GM19043 (cell line): ENCODE measurements at regions not wholly inside any gene's neighbourhood (a gene's known extent, or its start where the extent isn't known, plus 50 kb on each side); places are given as distances from the start of the nearest gene placed in this dataset.
"Not testable (repeated sequence)": the region's sequence is repeated elsewhere in the genome, so short reads cannot be mapped to it uniquely, and the experiment has no call there.

Experiments used
- ATAC-seq: cut with Tn5 transposase; IDR thresholded peaks from one replicate; pipeline ENCODE4 v1.9.1; 2021; ENCODE audit warnings: low read depth; ENCODE audit not compliant: unreplicated experiment

GRCh38 chr17:31750578-31750977 is 108.5 kb downstream of the COPRS start:
- no peak for ATAC-seq

- no peak for ATAC-seq
Measured at GRCh38 chr17:31748881-31749280, 110.2 kb downstream of the COPRS start.

GRCh38 chr17:31746884-31747495 is 112.1 kb downstream of the COPRS start:
- ATAC-seq: no peak

- ATAC-seq: no peak
Measured at GRCh38 chr17:31745964-31746600, 113.0 kb downstream of the COPRS start.

- no peak for ATAC-seq
Measured at GRCh38 chr17:31744511-31744951, 114.5 kb downstream of the COPRS start.

GRCh38 chr17:31743797-31744196 is 115.2 kb downstream of the COPRS start:
- no peak for ATAC-seq

- ATAC-seq: no peak
Measured at GRCh38 chr17:31741371-31741770, 117.7 kb downstream of the COPRS start.

GRCh38 chr17:31740611-31741082 is 118.4 kb downstream of the COPRS start:
- ATAC-seq: no peak

GRCh38 chr17:31738996-31739699 is 119.9 kb downstream of the COPRS start:
- no peak for ATAC-seq

- ATAC-seq: no peak
Measured at GRCh38 chr17:31738488-31738887, 120.6 kb downstream of the COPRS start.

- ATAC-seq: no peak
Measured at GRCh38 chr17:31738067-31738466, 121.0 kb downstream of the COPRS start.

GRCh38 chr17:31736855-31737625 is 122.0 kb downstream of the COPRS start:
- no peak for ATAC-seq

GRCh38 chr17:31733326-31733725 is 125.7 kb downstream of the COPRS start:
- ATAC-seq: no peak

- not testable (repeated sequence) for ATAC-seq
Measured at GRCh38 chr17:31731585-31732154, 127.4 kb downstream of the COPRS start.

GRCh38 chr17:31731118-31731517 is 127.9 kb downstream of the COPRS start:
- no peak for ATAC-seq

GRCh38 chr17:31726980-31727427 is 132.0 kb downstream of the COPRS start:
- no peak for ATAC-seq

- no peak for ATAC-seq
Measured at GRCh38 chr17:31724619-31725018, 134.4 kb downstream of the COPRS start.

GRCh38 chr17:31724026-31724425 is 135.0 kb downstream of the COPRS start:
- ATAC-seq: no peak

- ATAC-seq: no peak
Measured at GRCh38 chr17:31722251-31723056, 136.6 kb downstream of the COPRS start.
